ENCODE measurements at regions not wholly inside any gene's neighbourhood (a gene's known extent, or its start where the extent isn't known, plus 50 kb on each side); places are given as distances from the start of the nearest gene placed in this dataset.

GRCh38 chr10:33402220-33403073, 68.0 kb upstream of the NRP1 start:
- H2AFZ ChIP-seq (ENCODE audit: low read depth, low read length): no peak overlapping the region
- H3K4me3 ChIP-seq (ENCODE audit: low read length): no peak overlapping the region
- H3K27me3 ChIP-seq (ENCODE audit: insufficient read depth, low read length): no peaks in the 10 kb centered on the region
- no peaks in the 10 kb centered on the region for H3K4me1 ChIP-seq (ENCODE audit: insufficient read depth, low read length)
- H3K36me3 ChIP-seq (ENCODE audit: insufficient read depth, low read length): no peaks in the 10 kb centered on the region
- peaks cover 2% of the 10 kb centered on the region for H3K9me3 ChIP-seq (ENCODE audit: low read length)

GRCh38 chr10:33401300-33401699, 66.8 kb upstream of the NRP1 start:
- Histone ChIP-seq H3K36me3 (ENCODE audit: insufficient read depth, low read length) (no peaks in the 10 kb centered on the region), H3K4me3 (ENCODE audit: low read length) (no peak overlapping the region), H3K4me1 (ENCODE audit: insufficient read depth, low read length) (no peaks in the 10 kb centered on the region), H2AFZ (ENCODE audit: low read depth, low read length) (no peak overlapping the region), H3K27me3 (ENCODE audit: insufficient read depth, low read length) (no peaks in the 10 kb centered on the region), H3K9me3 (ENCODE audit: low read length) (peaks cover 10% of the 10 kb centered on the region)

- Histone ChIP-seq H2AFZ (ENCODE audit: low read depth, low read length) (no peak overlapping the region), H3K36me3 (ENCODE audit: insufficient read depth, low read length) (no peaks in the 10 kb centered on the region), H3K9me3 (ENCODE audit: low read length) (peaks cover 10% of the 10 kb centered on the region), H3K4me1 (ENCODE audit: insufficient read depth, low read length) (no peaks in the 10 kb centered on the region), H3K27me3 (ENCODE audit: insufficient read depth, low read length) (no peaks in the 10 kb centered on the region), H3K4me3 (ENCODE audit: low read length) (no peak overlapping the region)
Observed at GRCh38 chr10:33398796-33399195, 64.3 kb upstream of the NRP1 start.

GRCh38 chr10:33396938-33397337, 62.5 kb upstream of the NRP1 start:
- Histone ChIP-seq H3K4me1 (ENCODE audit: insufficient read depth, low read length) (peaks cover 3% of the 10 kb centered on the region), H3K9me3 (ENCODE audit: low read length) (peaks cover 10% of the 10 kb centered on the region), H3K27me3 (ENCODE audit: insufficient read depth, low read length) (no peaks in the 10 kb centered on the region), H2AFZ (ENCODE audit: low read depth, low read length) (no peak overlapping the region), H3K4me3 (ENCODE audit: low read length) (no peak overlapping the region), H3K36me3 (ENCODE audit: insufficient read depth, low read length) (no peaks in the 10 kb centered on the region)

GRCh38 chr10:33396279-33396678, 61.8 kb upstream of the NRP1 start:
- H3K9me3 ChIP-seq (ENCODE audit: low read length): peaks cover 10% of the 10 kb centered on the region
- H3K36me3 ChIP-seq (ENCODE audit: insufficient read depth, low read length): no peaks in the 10 kb centered on the region
- no peaks in the 10 kb centered on the region for H3K27me3 ChIP-seq (ENCODE audit: insufficient read depth, low read length)
- peaks cover 9% of the 10 kb centered on the region for H3K4me1 ChIP-seq (ENCODE audit: insufficient read depth, low read length)
- no peak overlapping the region for H2AFZ ChIP-seq (ENCODE audit: low read depth, low read length)
- no peak overlapping the region for H3K4me3 ChIP-seq (ENCODE audit: low read length)

- Histone ChIP-seq H3K4me3 (ENCODE audit: low read length) (no peak overlapping the region), H3K9me3 (ENCODE audit: low read length) (peaks cover 10% of the 10 kb centered on the region), H3K36me3 (ENCODE audit: insufficient read depth, low read length) (no peaks in the 10 kb centered on the region), H3K4me1 (ENCODE audit: insufficient read depth, low read length) (peaks cover 9% of the 10 kb centered on the region), H2AFZ (ENCODE audit: low read depth, low read length) (no peak overlapping the region), H3K27me3 (ENCODE audit: insufficient read depth, low read length) (no peaks in the 10 kb centered on the region)
Observed at GRCh38 chr10:33395201-33395600, 60.7 kb upstream of the NRP1 start.

GRCh38 chr10:33392706-33393105, 58.2 kb upstream of the NRP1 start:
- Histone ChIP-seq H2AFZ (ENCODE audit: low read depth, low read length) (no peak overlapping the region), H3K9me3 (ENCODE audit: low read length) (peaks cover 9% of the 10 kb centered on the region), H3K4me1 (ENCODE audit: insufficient read depth, low read length) (peaks cover 9% of the 10 kb centered on the region), H3K27me3 (ENCODE audit: insufficient read depth, low read length) (no peaks in the 10 kb centered on the region), H3K4me3 (ENCODE audit: low read length) (no peak overlapping the region), H3K36me3 (ENCODE audit: insufficient read depth, low read length) (no peaks in the 10 kb centered on the region)

- no peaks in the 10 kb centered on the region for H3K27me3 ChIP-seq (ENCODE audit: insufficient read depth, low read length)
- H3K36me3 ChIP-seq (ENCODE audit: insufficient read depth, low read length): no peaks in the 10 kb centered on the region
- H3K4me1 ChIP-seq (ENCODE audit: insufficient read depth, low read length): peaks cover 9% of the 10 kb centered on the region
- peak overlapping the region; percentile 20 for H2AFZ ChIP-seq (ENCODE audit: low read depth, low read length)
- H3K9me3 ChIP-seq (ENCODE audit: low read length): peaks cover 3% of the 10 kb centered on the region
- no peak overlapping the region for H3K4me3 ChIP-seq (ENCODE audit: low read length)
Observed at GRCh38 chr10:33391611-33392465, 57.4 kb upstream of the NRP1 start.

GRCh38 chr10:33390046-33390445, 55.6 kb upstream of the NRP1 start:
- H3K9me3 ChIP-seq (ENCODE audit: low read length): no peaks in the 10 kb centered on the region
- no peaks in the 10 kb centered on the region for H3K36me3 ChIP-seq (ENCODE audit: insufficient read depth, low read length)
- no peak overlapping the region for H3K4me3 ChIP-seq (ENCODE audit: low read length)
- H3K27me3 ChIP-seq (ENCODE audit: insufficient read depth, low read length): no peaks in the 10 kb centered on the region
- H2AFZ ChIP-seq (ENCODE audit: low read depth, low read length): no peak overlapping the region
- H3K4me1 ChIP-seq (ENCODE audit: insufficient read depth, low read length): peaks cover 9% of the 10 kb centered on the region

- no peak overlapping the region for H3K4me3 ChIP-seq (ENCODE audit: low read length)
- H3K27me3 ChIP-seq (ENCODE audit: insufficient read depth, low read length): no peaks in the 10 kb centered on the region
- no peak overlapping the region for H2AFZ ChIP-seq (ENCODE audit: low read depth, low read length)
- H3K36me3 ChIP-seq (ENCODE audit: insufficient read depth, low read length): no peaks in the 10 kb centered on the region
- peaks cover 11% of the 10 kb centered on the region for H3K4me1 ChIP-seq (ENCODE audit: insufficient read depth, low read length)
- H3K9me3 ChIP-seq (ENCODE audit: low read length): no peaks in the 10 kb centered on the region
Observed at GRCh38 chr10:33388785-33389184, 54.3 kb upstream of the NRP1 start.

- Histone ChIP-seq H3K9me3 (ENCODE audit: low read length) (no peaks in the 10 kb centered on the region), H3K4me3 (ENCODE audit: low read length) (no peak overlapping the region), H3K36me3 (ENCODE audit: insufficient read depth, low read length) (no peaks in the 10 kb centered on the region)
Observed at GRCh38 chr10:33388382-33388781, 53.9 kb upstream of the NRP1 start.

GRCh38 chr10:33387720-33388119, 53.3 kb upstream of the NRP1 start:
- Histone ChIP-seq H3K4me1 (ENCODE audit: insufficient read depth, low read length) (peaks cover 22% of the 10 kb centered on the region), H3K27me3 (ENCODE audit: insufficient read depth, low read length) (no peaks in the 10 kb centered on the region), H3K9me3 (ENCODE audit: low read length) (no peaks in the 10 kb centered on the region), H3K4me3 (ENCODE audit: low read length) (no peak overlapping the region), H2AFZ (ENCODE audit: low read depth, low read length) (no peak overlapping the region), H3K36me3 (ENCODE audit: insufficient read depth, low read length) (no peaks in the 10 kb centered on the region)

More at GRCh38 chr10:33388382-33388781, 53.9 kb upstream of the NRP1 start:
- Histone ChIP-seq H3K4me1 (ENCODE audit: insufficient read depth, low read length) (peaks cover 15% of the 10 kb centered on the region), H3K27me3 (ENCODE audit: insufficient read depth, low read length) (no peaks in the 10 kb centered on the region), H2AFZ (ENCODE audit: low read depth, low read length) (no peak overlapping the region)

GRCh38 chr10:33386926-33387325, 52.5 kb upstream of the NRP1 start:
- peaks cover 27% of the 10 kb centered on the region for H3K4me1 ChIP-seq (ENCODE audit: insufficient read depth, low read length)
- H3K27me3 ChIP-seq (ENCODE audit: insufficient read depth, low read length): no peaks in the 10 kb centered on the region
- H3K36me3 ChIP-seq (ENCODE audit: insufficient read depth, low read length): no peaks in the 10 kb centered on the region
- H3K9me3 ChIP-seq (ENCODE audit: low read length): no peaks in the 10 kb centered on the region
- H2AFZ ChIP-seq (ENCODE audit: low read depth, low read length): no peak overlapping the region
- H3K4me3 ChIP-seq (ENCODE audit: low read length): no peak overlapping the region

Data from neuron (in vitro differentiated cells).